Subcutaneous abdominal adipose tissue (tissue), 5 donors: ENCODE measurements at regions not wholly inside any gene's neighbourhood (a gene's known extent, or its start where the extent isn't known, plus 50 kb on each side); places are given as distances from the start of the nearest gene placed in this dataset.

ENCODE experiments used
- H3K27ac ChIP-seq: one replicate; pipeline ENCODE4 v1.7.0; 2013; ENCODE audit warnings: low read depth, mild to moderate bottlenecking, inconsistent platforms, low read length, moderate library complexity
- H3K27me3 ChIP-seq, 5 donors: one replicate each; pipeline ENCODE4 v1.7.0; 2013; ENCODE audit warnings: low read length in 5 of 5, inconsistent platforms in 1 of 5; ENCODE audit not compliant: control insufficient read depth in 5 of 5, insufficient read depth in 4 of 5
- H3K36me3 ChIP-seq, 5 donors: one replicate each; pipeline ENCODE4 v1.7.0; 2013; ENCODE audit warnings: low read length in 5 of 5; ENCODE audit not compliant: control insufficient read depth in 5 of 5, insufficient read depth in 5 of 5
- H3K4me1 ChIP-seq, 5 donors: one replicate each; pipeline ENCODE4 v1.7.0; 2013; ENCODE audit warnings: low read length in 5 of 5, mild to moderate bottlenecking in 3 of 5, moderate library complexity in 1 of 5; ENCODE audit not compliant: control insufficient read depth in 5 of 5, insufficient read depth in 5 of 5
- H3K4me3 ChIP-seq, 5 donors: one replicate each; pipeline ENCODE4 v1.7.0; 2013; ENCODE audit warnings: low read length in 5 of 5, low read depth in 1 of 5
- H3K9ac ChIP-seq, 5 donors: one replicate each; pipeline ENCODE4 v1.7.0; 2013; ENCODE audit warnings: low read length in 5 of 5, mild to moderate bottlenecking in 4 of 5, moderate library complexity in 3 of 5
- H3K9me3 ChIP-seq, 5 donors: one replicate each; pipeline ENCODE4 v1.7.0; 2013; ENCODE audit warnings: low read length in 5 of 5; ENCODE audit not compliant: control insufficient read depth in 5 of 5
- donor health status: healthy.
- donor health status: healthy.
- donor health status: healthy.
- donor health status: healthy.
- donor health status: healthy.

DNA sequence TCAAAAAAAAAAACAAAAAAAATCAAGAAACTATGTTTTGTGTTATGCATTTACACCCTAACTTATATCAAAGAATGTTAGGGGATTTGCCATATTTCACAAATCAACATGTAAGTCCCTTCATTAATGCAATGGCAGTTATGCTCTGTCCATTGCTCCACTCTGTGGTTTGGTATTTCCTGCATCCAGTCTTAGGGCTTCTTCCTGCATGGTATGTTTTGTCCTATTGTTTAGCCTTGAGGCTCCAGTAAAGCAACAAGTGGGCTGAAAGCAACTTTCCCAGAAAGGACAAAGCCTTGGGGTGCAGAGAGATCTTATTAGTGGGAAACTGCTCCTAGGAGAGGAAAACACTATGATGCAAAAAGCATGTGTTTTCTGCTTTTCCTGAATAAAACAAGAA lies 474.1 kb downstream of the IRS1 start:
- Histone ChIP-seq H3K4me1 (no peaks in the 10 kb centered on the region), H3K9ac (no peak overlapping the region), H3K36me3 (no peaks in the 10 kb centered on the region), H3K27me3 (no peaks in the 10 kb centered on the region), H3K27ac (no peak overlapping the region), H3K9me3 (no peaks in the 10 kb centered on the region), H3K4me3 (no peak overlapping the region)

DNA sequence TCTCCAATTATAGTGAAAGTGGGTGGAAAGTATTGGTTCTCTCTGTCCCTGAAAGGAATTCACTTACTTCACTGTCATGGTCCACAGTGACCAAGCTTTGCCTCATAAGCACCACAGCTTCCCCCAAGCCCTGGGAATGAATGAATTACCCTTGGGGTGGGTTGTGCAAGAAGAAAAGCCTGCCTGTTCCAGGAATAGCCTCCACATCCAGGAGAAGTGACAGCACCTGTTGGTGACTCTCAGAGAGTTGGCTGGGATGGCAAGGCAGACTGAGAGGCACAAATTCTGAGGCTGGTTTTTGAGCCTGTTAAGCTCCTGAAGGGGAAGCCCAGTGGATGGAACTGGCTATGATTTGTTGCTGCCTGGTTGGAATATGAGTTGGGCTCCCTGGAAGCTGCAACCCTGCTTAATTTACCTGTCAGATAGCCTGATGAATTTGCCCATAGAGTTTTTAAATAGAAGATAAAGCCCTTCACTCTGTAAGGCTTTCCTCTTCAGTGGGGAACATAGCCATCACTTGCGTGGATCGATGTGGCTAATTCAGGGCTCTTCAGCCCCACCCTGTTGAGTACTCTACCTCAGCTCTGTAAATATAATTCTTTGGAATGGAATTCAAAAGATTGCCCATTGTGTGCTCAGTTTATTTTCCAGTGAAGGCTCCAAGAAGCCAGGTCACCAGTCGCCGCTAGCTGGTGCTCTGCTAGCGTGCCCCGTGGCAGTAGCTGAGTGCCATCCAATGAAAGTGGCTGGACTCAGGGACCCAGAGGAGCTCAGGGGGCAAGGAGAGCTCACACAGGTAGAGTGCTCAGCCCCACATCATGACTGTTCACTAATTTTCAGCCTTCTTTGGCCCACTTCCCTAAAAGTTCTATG lies 479.3 kb downstream of the IRS1 start:
- no peak overlapping the region for H3K27ac ChIP-seq
- H3K36me3 ChIP-seq, result no peaks in the 10 kb centered on the region
- H3K4me1 ChIP-seq, result no peaks in the 10 kb centered on the region
- no peaks in the 10 kb centered on the region for H3K9me3 ChIP-seq
- no peak overlapping the region for H3K4me3 ChIP-seq
- no peaks in the 10 kb centered on the region for H3K27me3 ChIP-seq
- no peak overlapping the region for H3K9ac ChIP-seq

DNA sequence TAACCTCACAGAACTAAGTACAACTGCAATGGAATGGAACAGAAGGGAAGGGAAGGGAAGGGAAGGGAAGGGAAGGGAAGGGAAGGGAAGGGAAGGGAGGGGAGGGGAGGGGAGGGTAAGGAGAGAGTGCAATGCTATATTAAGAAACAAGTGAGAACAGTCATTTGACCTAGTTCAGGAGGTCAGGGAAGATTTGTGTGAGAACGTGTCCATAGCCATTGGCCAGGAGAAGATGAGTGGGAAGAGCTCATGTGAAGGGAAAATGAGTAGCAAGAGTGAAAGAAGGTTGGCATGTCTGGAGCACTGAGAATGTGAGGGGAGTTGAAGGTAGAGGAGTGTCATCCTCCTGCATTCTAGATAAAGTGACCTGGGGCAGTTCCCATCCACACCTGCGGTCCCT lies 481.6 kb downstream of the IRS1 start:
- no peaks in the 10 kb centered on the region for H3K4me1 ChIP-seq
- no peak overlapping the region for H3K4me3 ChIP-seq
- no peak overlapping the region for H3K9ac ChIP-seq
- H3K9me3 ChIP-seq, result no peaks in the 10 kb centered on the region
- no peaks in the 10 kb centered on the region for H3K27me3 ChIP-seq
- H3K27ac ChIP-seq, result no peak overlapping the region
- no peaks in the 10 kb centered on the region for H3K36me3 ChIP-seq

DNA sequence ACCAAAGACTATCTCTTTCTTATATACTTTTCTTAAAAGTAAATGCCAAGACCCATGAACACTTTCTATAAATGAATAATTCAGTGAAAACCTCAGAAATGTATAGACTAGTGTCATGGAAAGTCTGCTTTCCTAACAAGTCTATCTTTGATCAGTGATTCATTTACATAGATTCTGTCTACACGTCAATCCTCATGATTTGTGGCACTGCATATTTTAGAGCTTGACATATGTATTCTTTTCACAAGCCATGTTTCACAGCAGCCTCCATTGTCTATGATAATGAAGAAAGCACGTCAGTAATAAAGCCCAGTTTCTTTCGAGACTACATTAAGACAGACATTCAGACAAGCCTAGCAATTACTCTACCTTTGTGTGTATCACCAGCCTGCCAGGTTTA lies 486.6 kb downstream of the IRS1 start:
- Histone ChIP-seq H3K27me3 (no peaks in the 10 kb centered on the region), H3K27ac (no peak overlapping the region), H3K9me3 (no peaks in the 10 kb centered on the region), H3K4me3 (no peak overlapping the region), H3K9ac (no peak overlapping the region), H3K36me3 (no peaks in the 10 kb centered on the region), H3K4me1 (no peaks in the 10 kb centered on the region)

DNA sequence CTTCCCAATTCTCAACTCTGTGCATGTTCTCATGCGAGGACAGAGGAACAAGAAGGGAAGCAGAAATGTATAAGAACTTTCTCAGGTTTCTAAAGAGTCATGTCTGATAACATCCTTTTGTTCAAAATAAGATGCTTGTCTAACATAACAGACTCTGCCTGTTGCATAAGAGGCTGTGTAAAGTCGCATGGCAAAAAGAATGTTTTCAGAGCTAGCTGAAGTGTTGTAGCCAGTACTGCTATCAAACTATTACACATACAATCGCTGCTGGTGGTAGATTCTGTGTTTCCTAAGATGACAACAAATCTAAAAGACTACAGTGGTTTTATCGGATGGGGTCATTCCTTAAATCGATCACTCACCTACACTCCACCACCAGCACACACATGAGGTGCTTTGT lies 487.5 kb downstream of the IRS1 start:
- Histone ChIP-seq H3K9ac (no peak overlapping the region), H3K27me3 (no peaks in the 10 kb centered on the region), H3K36me3 (no peaks in the 10 kb centered on the region), H3K27ac (no peak overlapping the region), H3K4me3 (no peak overlapping the region), H3K4me1 (no peaks in the 10 kb centered on the region), H3K9me3 (no peaks in the 10 kb centered on the region)

DNA sequence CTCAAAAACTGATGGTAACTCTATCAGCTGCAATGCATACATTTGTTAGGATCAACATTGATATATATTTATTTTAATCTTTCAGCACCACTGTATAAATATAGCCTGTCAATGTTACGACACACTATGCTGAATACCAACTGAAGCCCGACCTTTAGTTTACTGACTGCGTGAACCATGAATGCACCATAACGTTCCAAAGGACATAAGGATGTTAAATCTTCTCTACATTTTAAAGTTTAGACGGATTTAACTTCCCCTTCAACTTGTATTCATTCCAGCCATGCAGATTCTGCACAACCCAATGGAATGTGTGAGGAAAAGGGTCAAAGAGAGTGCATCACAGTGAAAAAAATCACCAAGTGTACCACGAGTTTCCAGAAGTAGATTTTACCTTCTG lies 489.5 kb downstream of the IRS1 start:
- no peaks in the 10 kb centered on the region for H3K36me3 ChIP-seq

DNA sequence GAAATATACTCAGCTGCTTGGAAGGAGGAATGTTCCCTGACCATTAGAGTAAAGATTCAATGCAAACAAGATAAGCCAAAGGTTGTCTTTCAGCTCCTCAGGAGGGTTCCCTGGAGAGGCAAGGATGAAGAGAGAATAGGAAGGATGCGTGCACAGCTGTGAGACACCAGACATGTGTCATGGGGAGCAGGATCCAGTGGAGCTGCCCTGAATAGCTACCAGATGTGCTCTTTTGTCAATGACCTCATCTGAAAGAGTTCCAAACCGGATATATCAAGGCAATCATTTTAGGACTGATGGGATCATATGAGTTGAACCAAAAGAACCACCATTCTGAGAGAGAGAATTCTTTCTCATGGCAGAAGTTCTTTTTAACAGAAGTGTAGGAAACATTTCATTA lies 490.6 kb downstream of the IRS1 start:
- Histone ChIP-seq H3K27ac (no peak overlapping the region), H3K9me3 (no peaks in the 10 kb centered on the region), H3K36me3 (no peaks in the 10 kb centered on the region), H3K27me3 (no peaks in the 10 kb centered on the region), H3K9ac (no peak overlapping the region), H3K4me1 (no peaks in the 10 kb centered on the region), H3K4me3 (no peak overlapping the region)

More for the DNA sequence above, 489.5 kb downstream of the IRS1 start:
- H3K27me3 ChIP-seq, result no peaks in the 10 kb centered on the region
- no peak overlapping the region for H3K9ac ChIP-seq
- no peak overlapping the region for H3K4me3 ChIP-seq
- no peak overlapping the region for H3K27ac ChIP-seq
- H3K9me3 ChIP-seq, result no peaks in the 10 kb centered on the region
- no peaks in the 10 kb centered on the region for H3K4me1 ChIP-seq

DNA sequence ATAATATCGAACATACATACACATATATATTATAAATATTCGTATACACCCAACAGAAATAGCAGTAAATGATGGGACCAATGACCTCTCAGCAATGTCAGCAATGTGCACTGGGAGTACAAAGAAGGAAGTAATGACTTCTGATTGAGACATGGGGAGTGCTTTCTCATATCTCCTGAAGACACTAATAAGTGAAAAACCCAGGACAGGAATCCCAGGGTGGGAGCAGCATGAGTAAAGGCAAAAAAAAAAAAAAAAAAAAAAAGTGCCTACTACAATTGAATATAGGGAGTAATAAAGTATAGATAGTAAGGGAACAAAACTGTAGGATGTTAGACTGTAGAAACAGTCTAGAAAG lies 491.3 kb downstream of the IRS1 start:
- H3K4me3 ChIP-seq, result no peak overlapping the region
- H3K4me1 ChIP-seq, result no peaks in the 10 kb centered on the region
- H3K9ac ChIP-seq, result no peak overlapping the region
- no peaks in the 10 kb centered on the region for H3K27me3 ChIP-seq
- H3K36me3 ChIP-seq, result no peaks in the 10 kb centered on the region
- no peaks in the 10 kb centered on the region for H3K9me3 ChIP-seq
- H3K27ac ChIP-seq, result no peak overlapping the region

DNA sequence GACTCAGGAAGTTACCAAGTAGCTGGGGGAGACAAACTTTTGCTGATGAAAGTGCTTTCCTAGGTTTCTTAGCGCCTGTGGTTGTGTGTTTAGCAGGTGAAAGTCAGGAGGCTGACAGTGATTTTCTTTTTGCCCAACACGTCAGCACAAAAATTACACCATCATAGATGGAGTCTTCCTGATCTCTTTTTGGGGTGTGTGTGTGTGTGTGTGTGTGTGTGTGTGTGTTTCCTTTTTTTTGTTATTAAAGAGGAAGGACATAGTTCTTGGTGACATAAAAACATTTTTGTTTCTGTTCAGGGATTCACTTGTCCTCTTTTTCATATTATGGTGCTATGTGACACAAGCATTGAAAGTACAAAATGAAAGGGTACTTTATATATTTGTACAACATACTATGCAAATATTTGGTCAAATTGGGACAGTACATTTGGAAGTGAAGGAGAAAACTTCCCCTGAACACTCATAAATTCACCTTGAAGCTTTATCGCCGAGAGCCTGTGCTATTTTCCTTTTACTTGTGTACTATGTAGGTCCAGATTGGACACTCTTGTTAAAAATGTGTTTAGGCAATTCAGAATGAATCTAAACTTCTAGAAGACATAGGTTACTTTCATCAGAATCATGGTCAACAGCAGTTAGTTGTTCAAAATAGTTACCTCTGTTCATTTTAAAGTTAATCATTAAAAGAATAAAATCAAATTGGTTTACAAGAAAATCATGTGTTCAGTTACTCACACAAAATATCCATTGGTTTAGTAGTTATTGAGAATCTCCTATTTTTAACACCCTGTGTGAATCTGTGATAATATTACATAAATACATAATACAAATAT lies 491.9 kb downstream of the IRS1 start:
- Histone ChIP-seq H3K9me3 (no peaks in the 10 kb centered on the region), H3K27ac (no peak overlapping the region), H3K4me3 (no peak overlapping the region), H3K9ac (no peak overlapping the region), H3K4me1 (no peaks in the 10 kb centered on the region), H3K27me3 (no peaks in the 10 kb centered on the region), H3K36me3 (no peaks in the 10 kb centered on the region)

DNA sequence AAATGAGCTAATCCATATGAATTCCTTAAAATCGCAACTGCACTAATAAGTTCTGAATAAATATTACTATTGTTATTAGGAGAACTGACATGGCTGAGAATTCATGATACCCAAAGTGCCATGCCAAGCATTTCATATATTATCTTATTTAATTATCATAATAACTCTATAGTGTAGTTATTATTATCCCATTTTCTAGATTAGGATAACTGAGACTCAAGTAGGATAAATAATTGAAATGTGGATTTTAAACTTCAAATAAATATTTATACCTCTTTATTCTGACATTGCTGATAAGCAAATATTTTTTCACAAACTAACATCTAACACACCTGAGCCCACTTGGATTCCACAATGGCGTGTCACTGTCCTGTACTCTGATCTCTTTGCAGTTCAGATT lies 492.7 kb downstream of the IRS1 start:
- H3K27me3 ChIP-seq, result no peaks in the 10 kb centered on the region
- H3K4me3 ChIP-seq, result no peak overlapping the region
- no peaks in the 10 kb centered on the region for H3K9me3 ChIP-seq
- H3K4me1 ChIP-seq, result no peaks in the 10 kb centered on the region
- no peaks in the 10 kb centered on the region for H3K36me3 ChIP-seq
- no peak overlapping the region for H3K27ac ChIP-seq
- H3K9ac ChIP-seq, result no peak overlapping the region
